ENCODE measurements at regions not wholly inside any gene's neighbourhood (a gene's known extent, or its start where the extent isn't known, plus 50 kb on each side); places are given as distances from the start of the nearest gene placed in this dataset.

DNA sequence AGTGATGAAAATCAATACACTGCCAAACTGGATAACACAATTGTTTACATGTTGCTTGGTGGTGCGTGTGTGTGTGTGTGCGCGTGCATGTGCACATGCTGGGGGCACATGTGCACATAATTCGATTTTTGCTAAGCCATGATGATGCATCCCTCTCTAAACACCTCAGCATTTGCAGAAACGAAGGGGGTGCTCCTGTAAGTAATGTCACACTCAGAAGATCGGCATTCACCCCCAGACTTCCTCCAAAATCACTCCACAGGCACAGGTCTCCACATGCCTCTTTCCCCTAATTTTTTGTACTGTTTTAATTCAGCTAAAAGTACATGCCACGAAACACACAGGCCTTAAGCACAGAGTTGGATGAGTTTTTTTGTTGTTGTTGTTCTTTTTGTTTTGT lies 341.5 kb downstream of the SHANK2 start:
- DNase-seq (ENCODE audit: low spot score): no peak
- no peaks in the 10 kb centered on the region for H3K27me3 ChIP-seq (ENCODE audit: insufficient read depth)
- no peak overlapping the region for H3K4me3 ChIP-seq
- no peaks in the 10 kb centered on the region for H3K9me3 Mint-ChIP-seq
- H3K27ac Mint-ChIP-seq: no peak overlapping the region
- peaks cover 29% of the 10 kb centered on the region for H3K4me1 Mint-ChIP-seq
- ATAC-seq: no peak
- H3K36me3 ChIP-seq (ENCODE audit: insufficient read depth): no peaks in the 10 kb centered on the region; the same call in 1 of the 2 replicates
- H3K4me1 ChIP-seq (ENCODE audit: insufficient read depth): peaks cover 8% of the 10 kb centered on the region; the same call in 1 of the 2 replicates
- peaks cover 9% of the 10 kb centered on the region for H3K27me3 Mint-ChIP-seq (ENCODE audit: insufficient read depth, low read depth, poor library complexity)
- H3K4me2 ChIP-seq: no peak overlapping the region
- H2AFZ ChIP-seq: no peak overlapping the region
- 0 out of 2 replicates have a peak, but pooled peaks cover 2% of the 10 kb centered on the region for H3F3A ChIP-seq (replicated peaks; ENCODE audit: low read depth)
- no peak overlapping the region for H3K4me3 Mint-ChIP-seq
- no peak overlapping the region for H3K27ac ChIP-seq (ENCODE audit: low read depth)
- no peaks in the 10 kb centered on the region; the same call in 1 of the 2 replicates for H3K79me2 ChIP-seq (replicated peaks; ENCODE audit: insufficient read depth)
- no peaks in the 10 kb centered on the region for H3K9me2 ChIP-seq (ENCODE audit: insufficient read depth)
- TF ChIP-seq CTCF (conservative IDR thresholded peaks at IDR 0.05; ENCODE audit: low read depth in 2 of 2) (no peak), EZH2phosphoT487 (IDR thresholded peaks at IDR 0.05; ENCODE audit: unreplicated experiment) (no peak), NANOG (IDR thresholded peaks at IDR 0.05; ENCODE audit: borderline replicate concordance) (no peak), ZNF462 (CRISPR knock-in tag; IDR thresholded peaks at IDR 0.05) (no peak), ZNF331 (CRISPR knock-in tag; IDR thresholded peaks at IDR 0.05; ENCODE audit: low read depth) (no peak), ETS1 (IDR thresholded peaks at IDR 0.05) (no peak), STAT1 (IDR thresholded peaks at IDR 0.05; ENCODE audit: unreplicated experiment) (no peak), EZH2 (IDR thresholded peaks at IDR 0.05; ENCODE audit: low read depth, unreplicated experiment) (no peak), ZNF114 (CRISPR knock-in tag; IDR thresholded peaks at IDR 0.05) (no peak), CREB1 (CRISPR knock-in tag; IDR thresholded peaks at IDR 0.05; ENCODE audit: low read depth) (no peak), POLR2AphosphoS5 (IDR thresholded peaks at IDR 0.05; ENCODE audit: low read depth) (no peak), REST (IDR thresholded peaks at IDR 0.05; ENCODE audit: unreplicated experiment) (no peak), JUNB (IDR thresholded peaks at IDR 0.05; ENCODE audit: unreplicated experiment) (no peak)
- peaks cover 12% of the 10 kb centered on the region for H4K20me1 ChIP-seq (replicated peaks; ENCODE audit: insufficient read depth)
- peaks cover 2% of the 10 kb centered on the region; the same call in 2 of the 3 replicates for H3K36me3 Mint-ChIP-seq (ENCODE audit: low read depth)

Data from GM23338 (cell line).